ENCODE measurements at regions not wholly inside any gene's neighbourhood (a gene's known extent, or its start where the extent isn't known, plus 50 kb on each side); places are given as distances from the start of the nearest gene placed in this dataset.

DNA sequence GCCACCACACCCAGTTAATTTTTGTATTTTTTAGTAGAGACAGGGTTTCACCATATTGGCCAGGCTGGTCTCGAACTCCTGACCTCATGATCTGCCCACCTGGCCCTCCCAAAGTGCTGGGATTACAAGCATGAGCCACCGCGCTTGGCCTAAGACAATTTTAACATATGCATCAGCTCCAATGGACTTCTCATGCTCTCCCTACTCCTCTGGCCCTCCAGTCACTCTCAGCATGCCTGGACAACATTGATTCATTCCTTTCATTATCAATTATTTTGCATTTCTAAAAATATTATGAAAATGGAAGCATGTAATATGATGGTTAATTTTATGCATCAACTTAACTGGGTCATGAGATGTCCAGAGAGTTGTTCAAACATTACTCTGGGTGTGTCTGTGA, 469.1 kb upstream of the TMEM132C start:
- Histone ChIP-seq H4K20me1 (ENCODE audit: insufficient read depth) (no peaks in the 10 kb centered on the region), H3K4me1 (replicated peaks; ENCODE audit: insufficient read depth) (no peaks in the 10 kb centered on the region), H3K27ac (no peak overlapping the region), H3K79me2 (ENCODE audit: low read depth) (no peaks in the 10 kb centered on the region), H3K27me3 (ENCODE audit: insufficient read depth, low read depth) (no peaks in the 10 kb centered on the region), H3K4me2 (no peak overlapping the region), H3F3A (ENCODE audit: insufficient read depth, low read depth) (no peaks in the 10 kb centered on the region), H3K9me2 (ENCODE audit: insufficient read depth) (no peaks in the 10 kb centered on the region), H3K4me3 (no peak overlapping the region), H2AFZ (no peak overlapping the region), H3K9me3 (ENCODE audit: insufficient read depth, low read depth) (no peaks in the 10 kb centered on the region), H3K36me3 (ENCODE audit: low read depth) (no peaks in the 10 kb centered on the region)
- POLR2A ChIA-PET (ENCODE audit: unreplicated experiment), result no interaction called here
- intact Hi-C loops (cut with micrococcal nuclease; ENCODE audit: unreplicated experiment), result no loop called here
- CTCF ChIA-PET, result no interaction called here
- no peak for DNase-seq
- no TSS peak for BruUV-seq (replicated peaks)
- TF ChIP-seq EZH2 (IDR thresholded peaks at IDR 0.05; ENCODE audit: low read depth), result no peak
- TF ChIP-seq, protein P1, sequence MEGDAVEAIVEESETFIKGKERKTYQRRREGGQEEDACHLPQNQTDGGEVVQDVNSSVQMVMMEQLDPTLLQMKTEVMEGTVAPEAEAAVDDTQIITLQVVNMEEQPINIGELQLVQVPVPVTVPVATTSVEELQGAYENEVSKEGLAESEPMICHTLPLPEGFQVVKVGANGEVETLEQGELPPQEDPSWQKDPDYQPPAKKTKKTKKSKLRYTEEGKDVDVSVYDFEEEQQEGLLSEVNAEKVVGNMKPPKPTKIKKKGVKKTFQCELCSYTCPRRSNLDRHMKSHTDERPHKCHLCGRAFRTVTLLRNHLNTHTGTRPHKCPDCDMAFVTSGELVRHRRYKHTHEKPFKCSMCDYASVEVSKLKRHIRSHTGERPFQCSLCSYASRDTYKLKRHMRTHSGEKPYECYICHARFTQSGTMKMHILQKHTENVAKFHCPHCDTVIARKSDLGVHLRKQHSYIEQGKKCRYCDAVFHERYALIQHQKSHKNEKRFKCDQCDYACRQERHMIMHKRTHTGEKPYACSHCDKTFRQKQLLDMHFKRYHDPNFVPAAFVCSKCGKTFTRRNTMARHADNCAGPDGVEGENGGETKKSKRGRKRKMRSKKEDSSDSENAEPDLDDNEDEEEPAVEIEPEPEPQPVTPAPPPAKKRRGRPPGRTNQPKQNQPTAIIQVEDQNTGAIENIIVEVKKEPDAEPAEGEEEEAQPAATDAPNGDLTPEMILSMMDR (conservative IDR thresholded peaks at IDR 0.05), result no peak

DNA sequence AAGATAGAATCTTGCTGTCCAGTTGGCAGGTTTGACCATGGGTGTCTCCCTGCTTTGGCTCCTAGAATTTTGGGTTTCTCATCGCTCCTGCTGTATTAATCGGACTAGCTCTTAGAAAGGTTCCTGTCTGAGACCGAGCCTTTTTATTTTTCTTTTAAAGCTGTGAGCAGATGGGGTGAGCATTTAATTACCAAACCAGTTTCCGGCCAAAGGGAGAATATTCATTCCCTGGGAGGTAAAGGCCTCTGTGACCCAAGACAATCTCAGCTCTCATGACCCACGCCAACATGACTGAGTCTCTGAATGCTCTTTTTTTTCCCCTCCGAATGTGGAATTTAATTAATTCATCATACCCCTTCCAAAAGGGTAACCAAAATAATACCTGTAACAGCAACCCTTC, 464.7 kb upstream of the TMEM132C start:
- Histone ChIP-seq H2AFZ (no peak overlapping the region), H3K4me2 (no peak overlapping the region), H3K4me3 (no peak overlapping the region), H4K20me1 (ENCODE audit: insufficient read depth) (no peaks in the 10 kb centered on the region), H3K4me1 (replicated peaks; ENCODE audit: insufficient read depth) (no peaks in the 10 kb centered on the region), H3F3A (ENCODE audit: insufficient read depth, low read depth) (no peaks in the 10 kb centered on the region), H3K79me2 (ENCODE audit: low read depth) (no peaks in the 10 kb centered on the region), H3K27me3 (ENCODE audit: insufficient read depth, low read depth) (no peaks in the 10 kb centered on the region), H3K9me3 (ENCODE audit: insufficient read depth, low read depth) (no peaks in the 10 kb centered on the region), H3K9me2 (ENCODE audit: insufficient read depth) (no peaks in the 10 kb centered on the region), H3K27ac (no peak overlapping the region), H3K36me3 (ENCODE audit: low read depth) (no peaks in the 10 kb centered on the region)
- ChIA-PET CTCF (no interaction called here), POLR2A (ENCODE audit: unreplicated experiment) (no interaction called here)
- intact Hi-C loops (cut with micrococcal nuclease; ENCODE audit: unreplicated experiment), result no loop called here
- no TSS peak for BruUV-seq (replicated peaks)
- DNase-seq, result no peak
- TF ChIP-seq, protein P1 (conservative IDR thresholded peaks at IDR 0.05), result no peak
- no peak for TF ChIP-seq EZH2 (IDR thresholded peaks at IDR 0.05; ENCODE audit: low read depth)

DNA sequence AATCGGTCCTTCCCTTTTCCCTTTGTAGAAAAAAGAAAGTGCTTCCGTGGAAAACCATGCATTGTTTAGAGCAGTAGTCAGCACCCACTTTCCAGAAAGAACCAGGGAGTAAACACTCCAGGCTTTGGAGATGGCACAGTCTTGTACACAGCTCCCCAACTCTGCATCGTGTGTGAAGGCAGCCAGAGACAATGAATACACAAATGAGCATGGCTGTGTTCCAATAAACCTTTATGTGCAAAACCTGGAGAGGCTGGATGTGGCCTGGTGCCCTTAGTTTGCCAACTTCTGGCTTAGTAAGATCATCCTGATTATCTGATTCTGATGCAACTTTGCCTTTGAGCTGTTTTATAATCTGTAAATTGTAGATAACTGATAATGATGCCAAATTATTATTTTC, 463.4 kb upstream of the TMEM132C start:
- no TSS peak for BruUV-seq (replicated peaks)
- CTCF ChIA-PET, result no interaction called here
- no peak overlapping the region for H2AFZ ChIP-seq

More for the DNA sequence above, 463.4 kb upstream of the TMEM132C start:
- H3K27me3 ChIP-seq (ENCODE audit: insufficient read depth, low read depth), result no peaks in the 10 kb centered on the region
- intact Hi-C loops (cut with micrococcal nuclease; ENCODE audit: unreplicated experiment), result no loop called here
- no peak for DNase-seq
- no peaks in the 10 kb centered on the region for H3K4me1 ChIP-seq (replicated peaks; ENCODE audit: insufficient read depth)
- H3K4me2 ChIP-seq, result no peak overlapping the region
- TF ChIP-seq, protein P1 (conservative IDR thresholded peaks at IDR 0.05), result no peak
- no peak for TF ChIP-seq EZH2 (IDR thresholded peaks at IDR 0.05; ENCODE audit: low read depth)
- H3K9me2 ChIP-seq (ENCODE audit: insufficient read depth), result no peaks in the 10 kb centered on the region
- H3K4me3 ChIP-seq, result no peak overlapping the region
- no peak overlapping the region for H3K27ac ChIP-seq
- H3K9me3 ChIP-seq (ENCODE audit: insufficient read depth, low read depth), result no peaks in the 10 kb centered on the region
- H3K79me2 ChIP-seq (ENCODE audit: low read depth), result no peaks in the 10 kb centered on the region
- POLR2A ChIA-PET (ENCODE audit: unreplicated experiment), result no interaction called here
- no peaks in the 10 kb centered on the region for H3F3A ChIP-seq (ENCODE audit: insufficient read depth, low read depth)
- no peaks in the 10 kb centered on the region for H3K36me3 ChIP-seq (ENCODE audit: low read depth)
- no peaks in the 10 kb centered on the region for H4K20me1 ChIP-seq (ENCODE audit: insufficient read depth)
